Suprapubic skin (tissue), 4 donors: ENCODE measurements at regions not wholly inside any gene's neighbourhood (a gene's known extent, or its start where the extent isn't known, plus 50 kb on each side); places are given as distances from the start of the nearest gene placed in this dataset.

ENCODE experiments used
- EP300 ChIP-seq: sonication (generic); formaldehyde crosslinking; IDR thresholded peaks from one replicate; pipeline ENCODE4 v1.6.1; 2017; ENCODE audit warnings: antibody characterized with exemption
- POLR2A ChIP-seq, 2 donors: fragments of 450-650 bp; IDR thresholded peaks; one replicate each; pipeline ENCODE4 v1.6.1; 2017; ENCODE audit warnings: antibody characterized with exemption in 2 of 2, mild to moderate bottlenecking in 2 of 2, moderate library complexity in 2 of 2
- POLR2AphosphoS5 ChIP-seq, 3 donors: sonication (generic); formaldehyde crosslinking; IDR thresholded peaks; one replicate each; pipeline ENCODE4 v1.6.1; 2017; ENCODE audit warnings: antibody characterized with exemption in 3 of 3
- TF ChIP-seq, protein P1 (sequence below), 2 donors: fragments of 200-600 bp in 1 of 2; fragments of 450-650 bp in 1 of 2; sonication (generic) in 1 of 2; IDR thresholded peaks; one replicate each; pipeline ENCODE4 v1.5.1; 2016 to 2019; ENCODE audit warnings: antibody characterized with exemption in 2 of 2, mild to moderate bottlenecking in 1 of 2, moderate library complexity in 1 of 2

DNA sequence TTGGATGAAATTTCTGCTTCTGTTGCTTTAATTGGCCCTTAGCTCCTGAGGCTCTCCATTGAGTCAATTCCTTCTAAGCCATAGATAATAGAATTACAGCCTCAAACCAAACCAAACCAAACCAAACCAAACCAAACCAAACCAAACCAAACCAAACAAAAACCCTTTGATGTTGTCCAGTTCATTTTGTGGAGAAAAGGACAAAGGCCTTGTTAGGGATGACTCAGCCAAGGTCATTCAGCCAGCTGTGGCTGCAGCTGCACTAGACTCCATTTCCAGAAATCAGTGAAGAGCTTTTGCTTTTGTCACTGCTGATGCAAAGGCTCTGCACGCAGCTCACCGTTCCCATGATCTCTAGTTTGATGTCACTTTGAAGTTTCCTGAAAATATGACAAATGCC lies 82.2 kb upstream of the RMST start:
- TF ChIP-seq POLR2AphosphoS5 (IDR thresholded peaks at IDR 0.05): no peak
- TF ChIP-seq, protein P1, sequence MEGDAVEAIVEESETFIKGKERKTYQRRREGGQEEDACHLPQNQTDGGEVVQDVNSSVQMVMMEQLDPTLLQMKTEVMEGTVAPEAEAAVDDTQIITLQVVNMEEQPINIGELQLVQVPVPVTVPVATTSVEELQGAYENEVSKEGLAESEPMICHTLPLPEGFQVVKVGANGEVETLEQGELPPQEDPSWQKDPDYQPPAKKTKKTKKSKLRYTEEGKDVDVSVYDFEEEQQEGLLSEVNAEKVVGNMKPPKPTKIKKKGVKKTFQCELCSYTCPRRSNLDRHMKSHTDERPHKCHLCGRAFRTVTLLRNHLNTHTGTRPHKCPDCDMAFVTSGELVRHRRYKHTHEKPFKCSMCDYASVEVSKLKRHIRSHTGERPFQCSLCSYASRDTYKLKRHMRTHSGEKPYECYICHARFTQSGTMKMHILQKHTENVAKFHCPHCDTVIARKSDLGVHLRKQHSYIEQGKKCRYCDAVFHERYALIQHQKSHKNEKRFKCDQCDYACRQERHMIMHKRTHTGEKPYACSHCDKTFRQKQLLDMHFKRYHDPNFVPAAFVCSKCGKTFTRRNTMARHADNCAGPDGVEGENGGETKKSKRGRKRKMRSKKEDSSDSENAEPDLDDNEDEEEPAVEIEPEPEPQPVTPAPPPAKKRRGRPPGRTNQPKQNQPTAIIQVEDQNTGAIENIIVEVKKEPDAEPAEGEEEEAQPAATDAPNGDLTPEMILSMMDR (IDR thresholded peaks at IDR 0.05): no peak
- no peak for TF ChIP-seq EP300
- no peak for TF ChIP-seq POLR2A (IDR thresholded peaks at IDR 0.05)
